ENCODE measurements at regions not wholly inside any gene's neighbourhood (a gene's known extent, or its start where the extent isn't known, plus 50 kb on each side); places are given as distances from the start of the nearest gene placed in this dataset.
A peak's percentile ranks its signal among the peaks of the same experiment; 100 is the strongest.
"Not testable (repeated sequence)": the region's sequence is repeated elsewhere in the genome, so short reads cannot be mapped to it uniquely, and the experiment has no call there.

DNA sequence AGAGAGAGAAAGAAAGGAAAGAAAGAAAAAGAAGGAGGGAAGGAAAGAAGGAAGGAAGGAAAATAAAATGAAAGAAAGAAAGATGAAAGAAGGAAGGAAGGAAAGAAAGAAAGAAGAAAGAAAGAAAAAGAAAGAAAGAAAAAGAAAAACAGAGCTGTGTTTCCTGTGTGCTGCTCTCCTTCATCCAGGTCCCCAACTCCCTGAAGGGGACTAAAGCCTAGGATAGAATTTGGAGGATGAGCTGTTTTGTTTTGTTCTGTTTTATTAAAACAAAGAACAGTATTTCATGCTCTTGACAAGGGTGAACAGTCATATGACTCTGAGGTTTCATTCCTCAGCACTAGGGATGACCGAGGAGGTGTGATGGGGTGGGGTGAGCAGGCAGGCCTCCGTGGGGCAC is 164.8 kb upstream of the NDN start:
- no peak for DNase-seq

DNA sequence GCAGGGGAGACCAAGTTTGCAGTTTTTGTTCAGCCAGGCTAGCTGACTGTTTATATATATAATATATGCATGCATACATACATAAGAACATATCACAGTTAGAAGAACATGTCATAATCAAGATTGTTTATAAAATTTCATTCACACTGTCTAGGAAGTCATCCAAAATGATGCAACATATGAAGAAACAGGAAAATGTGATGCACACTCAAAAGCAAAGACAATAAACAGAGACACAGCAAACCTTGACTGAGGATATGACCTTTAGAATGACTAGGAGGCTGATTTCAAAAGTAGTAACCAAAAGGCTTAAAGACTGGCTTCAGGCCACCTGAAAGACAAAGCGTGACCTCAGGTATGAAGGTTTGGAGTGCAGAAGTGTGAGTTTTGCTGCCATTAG is 166.2 kb upstream of the NDN start:
- no peak for DNase-seq

DNA sequence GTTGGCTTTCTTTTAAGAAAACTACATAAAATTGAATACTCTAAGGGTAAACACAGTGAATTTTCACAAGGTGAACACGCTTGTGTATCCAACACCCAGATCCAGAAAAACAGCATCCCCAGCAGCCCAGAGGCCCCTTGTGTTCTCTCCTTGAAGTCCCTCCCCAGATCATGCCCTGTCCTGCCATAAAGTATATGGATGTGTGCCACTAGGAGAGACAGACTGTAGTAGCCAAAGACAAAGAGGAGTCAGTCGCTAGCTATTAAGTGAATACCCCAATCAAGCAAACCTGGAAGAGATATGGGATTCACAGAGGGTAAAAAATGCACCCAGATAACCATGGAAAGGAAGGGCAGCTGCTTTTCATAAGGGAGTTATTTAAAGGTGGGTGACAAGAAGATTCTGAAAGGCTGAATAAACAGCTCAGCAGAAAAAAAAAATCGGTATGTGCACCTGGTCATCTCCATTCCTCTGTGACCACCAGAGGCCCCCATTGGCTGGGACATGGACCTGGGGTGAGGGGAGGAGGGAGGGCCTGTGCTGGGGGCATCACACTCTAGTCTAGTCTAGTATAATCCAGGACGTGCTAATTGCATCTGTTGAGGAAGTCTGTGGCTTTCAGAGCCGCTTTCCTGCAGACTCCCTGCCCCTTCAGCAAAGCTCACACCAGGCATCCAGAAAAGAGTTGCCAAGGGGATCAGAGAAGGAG is 167.3 kb upstream of the NDN start:
- DNase-seq = no peak

DNA sequence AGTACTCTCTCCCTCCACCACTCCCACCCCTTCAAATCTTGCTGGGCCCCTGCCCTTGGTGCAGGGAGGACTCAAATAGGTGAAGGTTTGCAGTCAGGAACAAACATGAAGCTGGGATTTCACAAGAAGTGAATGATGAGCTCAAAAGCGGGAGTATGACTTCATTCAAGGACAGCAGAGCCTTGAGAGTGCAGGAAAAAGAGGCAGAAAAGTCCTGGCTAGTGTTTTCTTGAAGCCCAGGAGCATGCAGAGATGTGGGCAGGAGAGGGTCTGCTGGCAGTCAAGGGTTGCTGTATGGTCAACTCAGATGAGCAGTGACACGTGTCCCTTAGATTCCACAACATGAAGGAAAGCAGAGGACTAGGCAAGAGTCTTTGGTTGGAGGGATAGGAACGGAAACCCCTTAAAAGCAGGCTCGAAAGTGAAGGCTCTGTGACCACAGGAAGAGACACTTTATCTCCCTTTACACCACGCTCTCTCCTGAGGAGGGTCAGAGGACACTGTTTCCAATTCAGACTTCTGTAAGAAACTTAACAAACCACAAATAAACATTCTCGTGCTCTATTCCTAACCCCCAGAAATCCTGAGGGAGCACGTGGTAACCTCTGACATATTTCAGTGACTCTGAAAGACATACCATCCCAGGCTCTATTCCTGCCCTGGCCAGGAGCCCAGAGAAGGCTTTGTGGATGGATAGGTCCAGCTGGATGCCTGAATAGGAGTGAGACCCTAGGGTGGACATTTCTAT is 168.0 kb upstream of the NDN start:
- no peak for DNase-seq

DNA sequence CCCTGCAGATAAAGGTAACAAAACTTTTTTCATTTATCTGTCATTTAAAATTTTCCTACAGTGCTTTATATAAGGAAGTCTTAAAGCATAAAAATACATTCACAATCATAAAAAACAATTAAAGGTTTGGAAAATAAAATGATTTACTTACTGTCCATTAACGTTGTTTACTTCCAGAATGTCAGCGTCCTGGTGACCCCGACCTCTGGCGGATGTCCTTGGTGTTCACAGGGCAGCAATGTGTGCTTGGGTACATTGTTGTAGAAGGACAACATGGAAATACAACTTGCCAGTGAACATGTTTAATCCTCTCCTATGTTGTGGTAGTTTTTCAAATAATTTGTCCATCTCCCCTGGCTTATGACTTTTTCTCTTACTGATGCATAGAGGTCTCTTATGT is 168.8 kb upstream of the NDN start:
- no peak for DNase-seq

DNA sequence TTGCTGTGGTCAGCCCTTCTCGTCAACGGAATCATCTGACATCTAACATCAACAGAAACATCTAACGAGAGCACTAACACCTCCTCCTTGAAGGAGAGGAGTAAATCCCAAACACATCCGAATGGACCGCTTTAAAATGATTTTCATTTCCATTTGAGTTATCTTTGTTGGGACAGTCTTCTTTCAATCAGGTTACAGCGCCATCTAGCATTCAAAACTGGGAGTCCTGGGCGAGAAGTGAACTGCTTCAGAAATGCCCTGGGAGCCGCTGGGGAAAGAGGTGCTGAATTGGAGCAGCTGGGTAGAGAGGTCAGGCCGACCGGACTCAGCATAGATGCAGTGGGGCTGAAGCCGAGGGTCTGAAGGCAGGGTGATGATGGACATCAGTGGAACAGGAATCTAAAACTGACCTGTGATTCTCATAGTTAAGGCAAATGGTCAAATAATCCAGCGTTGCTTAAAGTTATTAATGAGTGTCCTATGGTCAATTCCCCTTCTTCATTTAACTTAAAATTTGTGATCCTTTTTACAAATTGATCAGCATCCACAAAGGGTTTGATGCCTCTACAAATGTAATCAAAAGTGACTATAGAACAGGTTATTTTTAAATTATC is 170.0 kb upstream of the NDN start:
- peak; percentile 4 to 38 (median 26) for DNase-seq

DNA sequence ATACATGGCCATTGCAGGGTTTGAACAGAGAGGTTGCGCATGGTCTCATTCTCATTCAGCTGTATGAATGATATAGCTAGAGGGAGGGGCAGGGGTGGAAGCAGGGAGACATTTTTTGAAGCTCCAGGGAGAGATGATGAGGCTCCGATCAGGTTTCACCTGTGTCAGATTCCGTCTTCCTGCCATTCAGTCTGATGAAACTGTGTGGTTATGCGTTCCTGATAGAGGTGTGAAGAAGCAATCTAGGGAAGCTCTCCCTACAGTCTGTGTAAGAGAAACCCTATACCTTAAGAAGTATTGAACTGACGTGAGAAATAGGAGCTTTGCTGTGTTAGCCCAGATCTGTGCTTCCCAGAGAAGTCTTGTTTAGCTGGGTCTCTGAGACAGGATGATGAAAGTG is 171.9 kb upstream of the NDN start:
- DNase-seq = no peak

DNA sequence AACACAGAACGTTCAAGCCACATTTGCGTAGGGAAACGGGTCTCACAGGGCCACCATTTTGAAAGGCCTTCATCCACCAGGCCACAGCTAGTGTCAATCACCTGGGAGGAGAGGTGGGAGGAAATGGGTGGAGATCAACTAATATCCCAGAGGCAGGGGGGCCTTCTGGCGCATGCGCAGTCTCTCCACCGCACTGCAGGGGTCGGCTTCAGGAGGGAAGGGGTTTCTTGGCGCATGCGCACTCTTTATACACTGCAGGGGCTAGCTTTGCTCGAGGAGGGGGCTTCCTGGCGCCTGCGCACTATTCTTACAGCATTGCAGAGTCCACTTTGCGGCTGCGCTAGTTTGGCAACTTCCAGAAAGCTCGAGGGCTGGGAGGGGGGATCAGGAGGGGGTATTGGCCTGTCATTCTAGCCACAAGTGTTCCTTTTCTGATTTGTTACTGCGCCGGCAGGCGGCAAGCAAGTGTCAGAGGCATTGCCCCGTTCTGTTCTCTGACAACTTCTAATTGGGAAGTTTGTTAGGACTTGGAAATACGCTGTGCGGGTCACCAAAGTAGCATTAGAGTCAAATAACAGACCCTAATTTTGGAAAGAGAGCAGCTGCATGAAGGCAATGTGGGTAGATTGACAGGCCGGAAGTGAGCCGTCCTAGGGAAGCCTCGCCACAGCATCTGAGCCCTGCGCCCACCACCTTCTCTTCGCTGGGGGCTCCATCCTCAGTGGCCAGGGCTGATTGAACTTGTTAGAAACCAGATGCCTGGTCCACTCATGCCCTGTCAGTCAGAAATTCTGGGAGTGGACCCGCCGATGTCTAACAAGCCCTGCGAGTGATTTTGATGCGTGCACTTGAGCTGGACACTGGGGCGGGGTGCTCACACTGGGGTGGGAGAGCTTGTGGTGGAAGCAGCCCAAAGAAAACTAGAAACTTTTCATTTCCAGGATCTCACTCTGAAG is 173.5 kb upstream of the NDN start:
- DNase-seq = no peak

DNA sequence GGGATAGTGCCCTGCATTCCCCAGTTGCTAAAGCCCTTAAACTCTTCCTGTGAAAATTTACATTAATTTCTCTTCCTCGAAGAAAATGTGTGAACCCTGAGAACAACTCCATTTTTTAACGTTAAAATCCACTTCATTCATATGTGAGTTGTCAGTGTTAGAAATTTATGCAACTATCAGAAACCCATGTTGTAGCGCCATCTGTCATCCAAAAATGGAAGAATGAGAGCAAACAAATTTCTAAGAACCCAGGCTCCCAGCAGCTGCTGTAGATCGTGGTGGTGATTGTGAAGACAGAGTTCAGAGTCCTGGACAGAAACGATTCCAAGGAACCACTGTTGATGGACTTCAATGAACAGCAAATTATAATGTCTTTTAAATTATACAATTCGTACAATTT is 179.7 kb upstream of the NDN start:
- DNase-seq = no peak

DNA sequence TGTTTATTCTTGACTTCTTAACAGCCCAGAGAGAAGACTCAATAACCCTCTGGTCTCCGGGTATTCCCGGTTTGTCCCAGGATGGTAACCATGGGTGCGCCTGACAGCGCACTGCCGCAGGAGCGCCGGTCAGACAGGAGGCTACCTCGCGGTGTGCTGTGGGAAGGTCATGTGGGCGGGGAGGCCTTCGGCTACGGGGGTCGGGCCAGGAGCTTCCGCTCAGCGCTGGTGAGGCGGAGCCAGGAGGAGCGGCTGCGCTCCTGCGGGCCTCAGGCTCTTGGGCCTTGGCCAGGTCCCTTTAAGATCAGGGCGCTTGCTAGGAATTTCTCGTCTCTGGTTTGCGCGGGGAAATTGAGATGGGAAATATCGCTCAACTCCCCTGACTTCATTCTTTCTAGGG is 182.3 kb upstream of the NDN start:
- no peak for DNase-seq

DNA sequence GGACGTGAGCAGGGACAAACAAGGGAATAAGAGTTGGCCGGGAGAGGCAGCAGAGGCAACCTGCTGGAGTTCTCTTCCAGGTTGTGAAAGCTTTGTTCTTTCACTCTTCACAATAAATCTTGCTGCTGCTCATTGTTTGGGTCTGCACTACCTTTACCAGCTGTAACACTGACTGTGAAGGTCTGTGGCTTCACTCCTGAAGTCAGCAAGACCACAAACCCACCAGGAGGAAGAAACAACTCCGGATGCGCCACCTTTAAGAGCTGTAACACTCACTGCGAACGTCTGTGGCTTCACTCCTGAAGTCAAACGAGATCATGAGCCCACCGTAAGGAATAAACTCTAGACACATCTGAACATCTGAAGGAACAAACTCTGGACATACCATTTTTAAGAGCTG is 186.5 kb upstream of the NDN start:
- not testable (repeated sequence) for DNase-seq

DNA sequence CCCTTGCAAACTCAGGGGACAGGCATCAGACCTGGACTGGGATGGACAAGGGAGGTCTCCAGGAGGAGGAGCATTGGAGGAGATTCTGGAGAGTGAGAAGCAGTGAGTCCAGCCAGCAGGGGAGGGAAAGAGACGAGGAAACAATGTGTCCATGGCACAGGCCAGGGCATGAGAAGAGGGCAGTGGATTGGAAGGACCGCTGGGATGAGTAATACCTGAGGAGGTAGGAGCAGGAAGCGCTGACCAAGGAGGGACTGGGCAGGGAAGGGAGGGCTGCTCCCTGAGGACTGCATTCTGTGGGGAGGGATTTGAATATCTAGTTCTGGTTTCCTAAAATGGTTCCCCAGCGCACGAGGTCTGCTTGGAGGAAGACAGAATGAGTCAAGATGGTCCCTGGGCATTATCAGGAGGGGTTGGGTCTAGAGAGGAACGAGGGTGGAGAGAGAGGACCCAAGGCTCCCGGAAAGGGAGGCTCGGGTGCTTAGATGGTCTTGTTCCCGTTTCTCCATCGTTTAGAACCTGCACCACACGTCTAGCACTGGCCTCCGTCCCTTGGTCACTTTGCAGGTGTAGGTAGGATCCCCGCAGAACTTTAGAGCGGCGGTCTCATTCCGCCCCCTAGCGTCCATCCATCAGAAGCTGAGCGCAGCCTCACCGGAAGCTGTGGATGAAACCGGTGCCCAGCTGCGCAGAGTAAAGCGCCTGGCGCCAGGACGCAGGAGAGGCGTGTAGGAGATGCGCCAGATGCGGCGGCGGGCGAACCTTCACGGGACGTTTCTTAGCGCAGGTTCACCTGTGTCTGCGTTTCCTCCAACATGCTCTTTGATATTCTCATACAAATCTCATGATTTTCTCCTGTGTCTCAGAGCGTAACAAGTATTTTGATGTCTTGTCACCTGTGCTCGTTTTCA is 190.7 kb upstream of the NDN start:
- DNase-seq = peak; percentile 2 to 38 (median 7)

DNA sequence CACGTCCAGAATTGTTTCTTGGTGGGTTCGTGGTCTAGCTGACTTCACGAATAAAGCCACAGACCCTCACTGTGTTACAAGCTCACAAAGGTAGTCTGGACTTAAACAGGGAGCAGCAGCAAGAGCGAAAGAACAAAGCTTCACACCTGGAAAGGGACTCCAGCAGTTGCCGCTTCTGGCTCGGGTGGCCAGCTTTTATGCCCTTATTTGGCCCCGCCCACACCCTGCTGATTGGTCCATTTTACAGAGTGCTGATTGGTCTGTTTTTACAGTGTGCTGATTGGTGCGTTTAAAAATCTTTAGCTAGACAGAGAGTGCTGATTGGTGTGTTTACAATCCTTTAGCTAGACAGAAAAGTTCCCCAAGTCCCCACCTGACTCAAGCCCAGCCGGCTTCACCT is 194.2 kb upstream of the NDN start:
- no peak for DNase-seq

DNA sequence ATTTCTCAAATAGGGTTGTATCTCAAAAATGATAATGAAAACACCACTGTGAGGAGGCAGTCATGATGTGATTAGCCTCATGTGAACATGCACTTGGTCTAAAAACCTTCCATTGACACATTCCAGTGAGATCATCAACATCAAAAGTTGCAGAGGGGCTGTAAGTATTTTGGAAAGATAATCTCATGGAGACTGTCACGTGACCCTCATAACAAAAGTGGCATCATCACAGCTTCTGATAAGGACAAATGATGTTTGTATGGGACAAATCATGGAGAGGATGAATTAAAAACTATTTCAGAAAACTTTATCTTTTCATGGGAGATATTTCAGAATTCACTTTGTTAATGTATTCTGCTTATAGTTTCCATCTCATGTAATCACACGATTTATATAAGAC is 203.1 kb upstream of the NDN start:
- DNase-seq = no peak

DNA sequence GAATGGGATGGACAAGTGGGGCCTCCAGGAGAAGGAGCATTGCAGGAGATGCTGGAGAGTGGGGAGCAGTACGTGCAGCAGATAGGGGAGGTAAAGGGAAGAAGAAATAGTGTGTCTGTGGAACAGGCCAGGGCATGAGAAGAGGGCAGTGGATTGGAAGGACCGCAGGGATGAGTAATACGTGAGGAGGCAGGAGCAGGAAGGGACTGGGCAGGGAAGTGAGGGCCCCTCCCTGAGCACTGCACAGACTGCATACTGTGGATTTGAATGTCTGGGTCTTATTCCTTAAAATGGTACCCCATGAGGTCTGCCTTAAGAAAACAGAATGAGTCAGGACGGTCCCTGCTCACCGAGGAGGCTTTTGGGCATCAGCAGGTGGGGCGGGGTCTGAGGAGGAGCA is 210.0 kb upstream of the NDN start:
- no peak for DNase-seq

DNA sequence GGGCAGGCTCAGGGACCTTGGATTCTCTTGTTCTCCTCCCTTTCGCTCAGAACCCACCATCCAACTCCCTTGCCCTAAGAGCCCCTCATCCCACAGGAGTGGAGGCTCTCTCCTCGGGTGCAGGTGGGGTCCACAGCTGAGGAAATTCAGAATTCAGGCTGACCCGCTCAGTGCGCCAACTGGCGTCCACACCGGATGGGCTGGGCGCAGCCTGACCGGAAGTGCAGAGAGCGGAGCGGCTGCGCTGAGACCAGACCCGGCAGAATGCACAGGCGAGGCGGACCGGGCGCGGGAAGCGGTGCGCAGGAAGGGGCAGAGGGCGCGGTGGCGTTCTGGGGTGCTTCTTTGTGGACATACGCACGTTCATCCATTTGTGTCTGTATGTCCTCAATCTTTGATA is 210.4 kb upstream of the NDN start:
- DNase-seq = no peak

DNA sequence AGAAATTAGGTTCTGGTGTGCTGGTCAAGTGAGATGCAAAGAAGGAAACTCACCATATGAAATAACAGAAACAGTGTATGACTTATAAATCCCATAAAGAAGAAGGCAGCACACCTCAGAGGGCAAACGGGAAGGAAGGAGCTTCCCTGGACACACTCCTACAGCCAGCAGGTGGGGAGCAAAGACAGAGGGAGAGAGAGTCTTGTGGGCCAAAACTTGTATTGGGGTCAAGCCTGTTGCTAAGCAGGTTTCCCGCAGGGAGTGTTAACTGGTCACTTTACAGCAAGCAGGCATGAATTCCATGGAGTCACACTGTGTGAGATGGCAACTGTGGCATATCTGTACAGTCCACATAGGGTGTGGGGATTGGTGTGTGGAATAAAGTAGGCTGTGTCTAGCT is 222.9 kb upstream of the NDN start:
- no peak for DNase-seq

DNA sequence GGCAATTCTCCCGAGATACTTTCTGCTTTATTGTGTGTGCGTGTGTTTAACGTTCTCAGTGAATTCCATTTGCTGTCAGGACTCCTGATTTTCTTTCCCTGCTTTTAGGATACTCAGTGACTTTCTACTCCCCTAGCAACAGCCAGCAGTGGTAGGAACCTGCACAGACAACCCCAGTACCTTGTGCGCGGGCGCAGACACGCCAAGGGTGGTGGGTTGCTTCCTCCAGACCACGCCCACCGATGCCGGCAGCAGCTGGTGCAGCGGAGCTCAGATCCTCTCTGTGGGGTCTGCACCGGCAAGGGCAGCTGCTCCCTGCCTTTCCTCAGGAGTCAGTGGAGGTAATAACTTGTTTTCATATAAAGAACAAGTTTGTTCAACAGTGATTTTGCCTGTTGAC is 225.1 kb upstream of the NDN start:
- DNase-seq = no peak

DNA sequence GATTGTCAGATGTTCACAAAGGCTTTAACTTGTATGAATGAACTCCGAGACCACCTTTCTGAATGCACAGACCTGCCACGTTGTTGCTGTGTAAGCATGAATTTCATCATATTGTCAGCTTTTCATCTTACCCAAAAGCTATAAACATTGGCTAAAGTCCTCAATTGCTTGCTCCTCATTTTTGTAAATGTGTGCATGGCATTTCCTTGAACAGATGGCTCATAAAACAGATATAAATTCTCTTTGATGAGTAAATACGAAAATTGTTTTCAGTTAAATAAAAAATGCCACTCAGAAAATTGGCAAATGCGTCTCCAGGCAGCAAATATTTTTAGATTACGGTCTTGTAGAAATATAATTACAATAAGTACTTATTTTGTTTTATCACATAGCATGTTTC is 226.0 kb upstream of the NDN start:
- no peak for DNase-seq

DNA sequence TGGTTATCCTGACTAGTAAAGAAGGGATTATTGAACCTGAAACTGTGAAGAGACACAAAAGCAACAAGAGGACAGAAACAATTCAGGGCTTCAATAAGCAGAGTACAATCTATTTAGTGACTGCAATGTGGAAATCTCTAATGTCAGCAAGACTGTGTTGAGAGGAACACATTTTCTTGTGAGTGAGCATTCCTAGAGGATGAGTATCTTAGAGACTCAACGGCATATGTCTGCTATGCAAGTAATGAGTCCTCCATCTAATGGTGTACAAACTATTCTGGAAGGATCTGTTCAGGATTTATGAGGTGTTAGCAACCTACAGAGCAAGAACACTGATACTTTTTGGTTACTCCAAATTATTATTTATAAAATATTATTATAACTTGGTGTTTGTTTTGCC is 226.5 kb upstream of the NDN start:
- no peak for DNase-seq

DNA sequence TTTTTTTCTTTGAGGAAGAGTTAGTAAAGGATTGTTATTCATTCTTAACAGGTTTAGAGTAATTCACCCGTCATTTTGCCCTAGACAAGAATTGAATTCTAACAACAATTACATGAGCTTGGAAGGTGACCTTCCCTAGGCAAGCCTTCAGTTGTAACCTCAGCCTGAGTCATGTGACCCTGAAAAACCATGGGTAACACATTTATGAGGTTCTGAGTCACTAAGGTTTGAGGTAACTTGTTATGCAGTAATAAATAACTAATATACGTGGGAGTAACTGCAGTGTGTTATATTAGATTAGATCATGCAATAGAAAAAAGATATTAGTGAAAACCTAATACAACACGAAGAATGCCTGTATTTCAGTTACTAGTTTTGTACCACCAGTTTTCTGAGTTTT is 237.6 kb upstream of the NDN start:
- DNase-seq = no peak

DNA sequence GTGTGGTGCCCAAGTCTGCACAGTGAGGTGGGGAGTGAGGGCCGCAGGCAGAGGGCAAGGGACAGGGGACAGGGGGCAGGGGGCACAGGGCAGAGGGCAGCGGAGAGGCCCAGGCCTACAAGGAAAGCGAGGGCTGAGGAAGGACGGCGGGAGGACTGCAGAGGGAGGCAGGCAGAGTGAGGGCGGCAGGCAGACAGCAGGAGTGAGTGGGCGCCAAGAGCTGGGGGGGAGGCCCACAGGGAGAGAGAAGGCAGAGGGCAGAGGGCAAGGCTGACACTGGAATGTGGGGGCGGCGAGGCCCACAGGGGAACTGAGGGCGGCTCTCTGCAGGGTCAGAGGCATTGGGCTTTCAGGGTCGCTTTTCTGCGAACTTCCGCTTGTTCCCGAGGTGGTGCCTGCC is 267.8 kb upstream of the NDN start:
- no peak for DNase-seq

Measured in suppressor macrophage (primary cell).